Liver (tissue), 8 donors: ENCODE measurements at regions not wholly inside any gene's neighbourhood (a gene's known extent, or its start where the extent isn't known, plus 50 kb on each side); places are given as distances from the start of the nearest gene placed in this dataset.

ENCODE experiments used
- DNase-seq: peaks from one replicate; pipeline ENCODE4 v3.0.0-alpha.2; 2017; ENCODE audit warnings: low spot score
- H3K27ac ChIP-seq, 2 donors: one replicate each; pipeline ENCODE4 v1.7.0; 2013; ENCODE audit warnings: inconsistent platforms in 2 of 2, low read length in 2 of 2, control low read depth in 1 of 2, low read depth in 1 of 2, mild to moderate bottlenecking in 1 of 2
- H3K27me3 ChIP-seq, 4 donors: one replicate each; pipeline versions ENCODE4 v1.6.1 to v1.7.0; 2013; ENCODE audit warnings: low read length in 3 of 4, inconsistent platforms in 1 of 4, mild to moderate bottlenecking in 1 of 4, moderate library complexity in 1 of 4; ENCODE audit not compliant: control insufficient read depth in 4 of 4, insufficient read depth in 4 of 4
- H3K36me3 ChIP-seq, 4 donors: one replicate each; pipeline versions ENCODE4 v1.6.1 to v1.7.0; 2013; ENCODE audit warnings: low read length in 3 of 4, mild to moderate bottlenecking in 3 of 4, low read depth in 1 of 4, moderate library complexity in 1 of 4; ENCODE audit not compliant: control insufficient read depth in 4 of 4, insufficient read depth in 3 of 4
- H3K4me1 ChIP-seq, 4 donors: one replicate each; pipeline versions ENCODE4 v1.6.1 to v1.7.0; 2013; ENCODE audit warnings: low read length in 3 of 4, mild to moderate bottlenecking in 3 of 4, moderate library complexity in 1 of 4; ENCODE audit not compliant: control insufficient read depth in 4 of 4, insufficient read depth in 4 of 4
- H3K4me3 ChIP-seq, 3 donors: one replicate each; pipeline versions ENCODE4 v1.6.1 to v1.7.0; 2013; ENCODE audit warnings: low read length in 3 of 3, control low read depth in 1 of 3, low read depth in 1 of 3, mild to moderate bottlenecking in 1 of 3
- H3K9ac ChIP-seq, 2 donors: one replicate each; pipeline ENCODE4 v1.7.0; 2013; ENCODE audit warnings: low read length in 2 of 2, mild to moderate bottlenecking in 2 of 2, moderate library complexity in 2 of 2, control low read depth in 1 of 2, low read depth in 1 of 2
- H3K9me3 ChIP-seq, 4 donors: one replicate each; pipeline versions ENCODE4 v1.6.1 to v1.7.0; 2013; ENCODE audit warnings: low read length in 3 of 4; ENCODE audit not compliant: control insufficient read depth in 4 of 4
- CTCF ChIP-seq: fragments of 150-350 bp; IDR thresholded peaks from 2 replicates; pipeline ENCODE4 v1.5.1; 2017; ENCODE audit warnings: improper control_type of control experiment, low read depth, low read length; ENCODE audit not compliant: missing input control
- EGR1 ChIP-seq, 2 donors: IDR thresholded peaks; 2 replicates each; pipeline ENCODE4 v1.6.1; 2016 to 2018; ENCODE audit warnings: antibody characterized with exemption in 2 of 2, low read depth in 2 of 2
- FOXA1 ChIP-seq: IDR thresholded peaks from 2 replicates; pipeline ENCODE4 v1.6.1; 2016; ENCODE audit warnings: antibody characterized with exemption
- FOXA2 ChIP-seq: IDR thresholded peaks from 2 replicates; pipeline ENCODE4 v1.6.1; 2016; ENCODE audit warnings: antibody characterized with exemption
- GABPA ChIP-seq, 2 donors: IDR thresholded peaks in 1 of 2; conservative IDR thresholded peaks in 1 of 2; 2 replicates each; pipeline ENCODE4 v1.6.1; 2016; ENCODE audit warnings: antibody characterized with exemption in 2 of 2, mild to moderate bottlenecking in 1 of 2, moderate library complexity in 1 of 2
- HNF4A ChIP-seq, 2 donors: conservative IDR thresholded peaks; 2 replicates each; pipeline ENCODE4 v1.6.1; 2016; ENCODE audit warnings: antibody characterized with exemption in 2 of 2, mild to moderate bottlenecking in 2 of 2
- HNF4G ChIP-seq: IDR thresholded peaks from 2 replicates; pipeline ENCODE4 v1.6.1; 2016; ENCODE audit warnings: antibody characterized with exemption
- JUND ChIP-seq, 2 donors: IDR thresholded peaks; 2 replicates each; pipeline ENCODE4 v1.6.1; 2016; ENCODE audit warnings: antibody characterized with exemption in 2 of 2
- NR2F2 ChIP-seq: IDR thresholded peaks from 2 replicates; pipeline ENCODE4 v1.6.1; 2016; ENCODE audit warnings: antibody characterized with exemption
- RAD21 ChIP-seq, 2 donors: IDR thresholded peaks; 2 replicates each; pipeline ENCODE4 v1.6.1; 2016; ENCODE audit warnings: antibody characterized with exemption in 2 of 2, mild to moderate bottlenecking in 2 of 2
- REST ChIP-seq: IDR thresholded peaks from 2 replicates; pipeline ENCODE4 v1.6.1; 2016; ENCODE audit warnings: antibody characterized with exemption, mild to moderate bottlenecking
- RXRA ChIP-seq, 2 donors: IDR thresholded peaks; 2 replicates each; pipeline ENCODE4 v1.6.1; 2017 to 2018; ENCODE audit warnings: antibody characterized with exemption in 2 of 2, mild to moderate bottlenecking in 1 of 2
- SP1 ChIP-seq: IDR thresholded peaks from 2 replicates; pipeline ENCODE4 v1.6.1; 2018; ENCODE audit warnings: antibody characterized with exemption, mild to moderate bottlenecking
- TAF1 ChIP-seq: conservative IDR thresholded peaks from 2 replicates; pipeline ENCODE4 v1.6.1; 2016; ENCODE audit warnings: antibody characterized with exemption, mild to moderate bottlenecking
- whole genome bisulfite sequencing: extraction: QIAGEN DNeasy Blood & Tissue Kit; methylation state at CpG from one replicate; pipeline ENCODE4 v1.1.7; 2013; 5-methylcytosine and 5-hydroxymethylcytosine counted together
- TF ChIP-seq, protein P1 (sequence below): IDR thresholded peaks from 2 replicates; pipeline ENCODE4 v1.6.1; 2016; ENCODE audit warnings: antibody characterized with exemption
- TF ChIP-seq, protein P2 (sequence below): IDR thresholded peaks from 2 replicates; pipeline ENCODE4 v1.6.1; 2016; ENCODE audit warnings: antibody characterized with exemption
- TF ChIP-seq, protein P3 (sequence below): IDR thresholded peaks from 2 replicates; pipeline ENCODE4 v1.6.1; 2016; ENCODE audit warnings: antibody characterized with exemption
- donor health status: healthy.
- donor health status: healthy.
- donor health status: healthy.
- donor health status: healthy.
- donor health status: healthy.

- Histone ChIP-seq H3K4me1 (no peaks in the 10 kb centered on the region), H3K9ac (no peak overlapping the region), H3K36me3 (no peaks in the 10 kb centered on the region), H3K27ac (no peak overlapping the region), H3K9me3 (no peaks in the 10 kb centered on the region), H3K4me3 (no peak overlapping the region), H3K27me3 (no peaks in the 10 kb centered on the region)
- no peak for DNase-seq
- WGBS, result 25% methylated on average over 1 of the region's 1 CpG
- TF ChIP-seq FOXA1 (no peak), REST (no peak), EGR1 (IDR thresholded peaks at IDR 0.05; ENCODE audit: low read depth in 2 of 2) (no peak), FOXA2 (no peak), CTCF (no peak), NR2F2 (no peak), HNF4A (conservative IDR thresholded peaks at IDR 0.05) (no peak), JUND (IDR thresholded peaks at IDR 0.05) (no peak), GABPA (IDR thresholded peaks at IDR 0.05 in 1 of 2, conservative IDR thresholded peaks at IDR 0.05 in 1 of 2) (no peak)
- TF ChIP-seq, protein P1, sequence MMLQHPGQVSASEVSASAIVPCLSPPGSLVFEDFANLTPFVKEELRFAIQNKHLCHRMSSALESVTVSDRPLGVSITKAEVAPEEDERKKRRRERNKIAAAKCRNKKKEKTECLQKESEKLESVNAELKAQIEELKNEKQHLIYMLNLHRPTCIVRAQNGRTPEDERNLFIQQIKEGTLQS, result no peak
- TF ChIP-seq, protein P2, sequence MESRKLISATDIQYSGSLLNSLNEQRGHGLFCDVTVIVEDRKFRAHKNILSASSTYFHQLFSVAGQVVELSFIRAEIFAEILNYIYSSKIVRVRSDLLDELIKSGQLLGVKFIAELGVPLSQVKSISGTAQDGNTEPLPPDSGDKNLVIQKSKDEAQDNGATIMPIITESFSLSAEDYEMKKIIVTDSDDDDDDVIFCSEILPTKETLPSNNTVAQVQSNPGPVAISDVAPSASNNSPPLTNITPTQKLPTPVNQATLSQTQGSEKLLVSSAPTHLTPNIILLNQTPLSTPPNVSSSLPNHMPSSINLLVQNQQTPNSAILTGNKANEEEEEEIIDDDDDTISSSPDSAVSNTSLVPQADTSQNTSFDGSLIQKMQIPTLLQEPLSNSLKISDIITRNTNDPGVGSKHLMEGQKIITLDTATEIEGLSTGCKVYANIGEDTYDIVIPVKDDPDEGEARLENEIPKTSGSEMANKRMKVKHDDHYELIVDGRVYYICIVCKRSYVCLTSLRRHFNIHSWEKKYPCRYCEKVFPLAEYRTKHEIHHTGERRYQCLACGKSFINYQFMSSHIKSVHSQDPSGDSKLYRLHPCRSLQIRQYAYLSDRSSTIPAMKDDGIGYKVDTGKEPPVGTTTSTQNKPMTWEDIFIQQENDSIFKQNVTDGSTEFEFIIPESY, result no peak
Observed at GRCh38 chr4:160265014-160265413, 1162.1 kb downstream of the RAPGEF2 start.

- no peak overlapping the region for H3K9ac ChIP-seq
- H3K36me3 ChIP-seq, result no peaks in the 10 kb centered on the region
- no peak overlapping the region for H3K27ac ChIP-seq
- 93% methylated on average over 2 of the region's 2 CpGs for WGBS
- no peak overlapping the region for H3K4me3 ChIP-seq
- no peak for DNase-seq
- no peaks in the 10 kb centered on the region for H3K9me3 ChIP-seq
- H3K4me1 ChIP-seq, result no peaks in the 10 kb centered on the region
- H3K27me3 ChIP-seq, result no peaks in the 10 kb centered on the region
- TF ChIP-seq RAD21 (IDR thresholded peaks at IDR 0.05) (no peak), TAF1 (no peak), GABPA (IDR thresholded peaks at IDR 0.05 in 1 of 2, conservative IDR thresholded peaks at IDR 0.05 in 1 of 2) (no peak), SP1 (no peak), RXRA (IDR thresholded peaks at IDR 0.05) (no peak), NR2F2 (no peak), FOXA1 (no peak), FOXA2 (no peak), REST (no peak), HNF4G (no peak), JUND (IDR thresholded peaks at IDR 0.05) (no peak)
- TF ChIP-seq, protein P1, result no peak
- TF ChIP-seq, protein P3, sequence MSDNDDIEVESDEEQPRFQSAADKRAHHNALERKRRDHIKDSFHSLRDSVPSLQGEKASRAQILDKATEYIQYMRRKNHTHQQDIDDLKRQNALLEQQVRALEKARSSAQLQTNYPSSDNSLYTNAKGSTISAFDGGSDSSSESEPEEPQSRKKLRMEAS, result no peak
- TF ChIP-seq, protein P2, result no peak
Observed at GRCh38 chr4:160265836-160266235, 1163.0 kb downstream of the RAPGEF2 start.
